ENCODE measurements at regions not wholly inside any gene's neighbourhood (a gene's known extent, or its start where the extent isn't known, plus 50 kb on each side); places are given as distances from the start of the nearest gene placed in this dataset.
A peak's percentile ranks its signal among the peaks of the same experiment; 100 is the strongest.

- ChIA-PET CTCF (no interaction called here), SMC1A (ENCODE audit: uncharacterized antibody, unreplicated experiment) (no interaction called here), RAD21 (ENCODE audit: unreplicated experiment) (no interaction called here), POLR2A (no interaction called here)
- Histone ChIP-seq H3K4me1 (ENCODE audit: control insufficient read depth, insufficient read depth, low read length) (no peaks in the 10 kb centered on the region), H3K4me2 (ENCODE audit: control insufficient read depth, insufficient read depth) (no peak overlapping the region), H3K9ac (ENCODE audit: control insufficient read depth, insufficient read depth, low read length) (no peak overlapping the region), H3K36me3 (ENCODE audit: control insufficient read depth in 2 of 2, insufficient read depth in 2 of 2, low read length in 1 of 2) (no peaks in the 10 kb centered on the region), H4K20me1 (ENCODE audit: control insufficient read depth, insufficient read depth) (no peaks in the 10 kb centered on the region), H3K79me2 (ENCODE audit: control insufficient read depth, insufficient read depth, low read length) (no peaks in the 10 kb centered on the region), H3K9me3 (replicated peaks; ENCODE audit: control insufficient read depth, insufficient read depth, low read length) (no peaks in the 10 kb centered on the region), H3K27ac (ENCODE audit: control insufficient read depth, insufficient read depth) (no peak overlapping the region), H2AFZ (ENCODE audit: control insufficient read depth, low read depth, low read length) (no peak overlapping the region), H3K4me3 (no peak overlapping the region), H3K27me3 (replicated peaks in 1 of 2; ENCODE audit: control insufficient read depth in 2 of 2, insufficient read depth in 2 of 2, low read length in 1 of 2) (peaks cover 0 to 1% of the 10 kb centered on the region in 2 experiments; a peak in 1 of 4 replicates)
- TF ChIP-seq POLR2AphosphoS5 (IDR thresholded peaks at IDR 0.05; ENCODE audit: low read length): no peak
- intact Hi-C loops (cut with micrococcal nuclease; ENCODE audit: unreplicated experiment): no loop called here
- BruUV-seq (replicated peaks): no TSS peak
- FAIRE-seq (no peak), ATAC-seq (no peak), DNase-seq (ENCODE audit: low read depth, low spot score) (no peak)
- WGBS (ENCODE audit: insufficient coverage, insufficient replicate concordance, low lambda C conversion rate, missing lambda C conversion rate): 28% methylated on average over 3 of the region's 3 CpGs
- in situ Hi-C loops (cut with MboI): no loop called here
Measured at GRCh38 chr2:56107502-56108220, 76.1 kb upstream of the CCDC85A start.

GRCh38 chr2:56108806-56109205, 75.0 kb upstream of the CCDC85A start:
- Histone ChIP-seq H3K36me3 (ENCODE audit: control insufficient read depth in 2 of 2, insufficient read depth in 2 of 2, low read length in 1 of 2) (no peaks in the 10 kb centered on the region), H3K4me3 (no peak overlapping the region), H3K9me3 (replicated peaks; ENCODE audit: control insufficient read depth, insufficient read depth, low read length) (no peaks in the 10 kb centered on the region), H3K4me1 (ENCODE audit: control insufficient read depth, insufficient read depth, low read length) (no peaks in the 10 kb centered on the region), H3K79me2 (ENCODE audit: control insufficient read depth, insufficient read depth, low read length) (no peaks in the 10 kb centered on the region), H3K9ac (ENCODE audit: control insufficient read depth, insufficient read depth, low read length) (no peak overlapping the region), H3K27me3 (replicated peaks in 1 of 2; ENCODE audit: control insufficient read depth in 2 of 2, insufficient read depth in 2 of 2, low read length in 1 of 2) (peaks cover 0 to under 1% of the 10 kb centered on the region in 2 experiments; a peak in 1 of 4 replicates), H3K27ac (ENCODE audit: control insufficient read depth, insufficient read depth) (no peak overlapping the region), H2AFZ (ENCODE audit: control insufficient read depth, low read depth, low read length) (no peak overlapping the region), H4K20me1 (ENCODE audit: control insufficient read depth, insufficient read depth) (no peaks in the 10 kb centered on the region), H3K4me2 (ENCODE audit: control insufficient read depth, insufficient read depth) (no peak overlapping the region)
- DNase-seq (ENCODE audit: low read depth, low spot score) (no peak), FAIRE-seq (no peak), ATAC-seq (0 out of 3 replicates have a peak, but pooled peaks have one; percentile 21)
- intact Hi-C loops (cut with micrococcal nuclease; ENCODE audit: unreplicated experiment): no loop called here
- CTCF ChIA-PET: no interaction called here
- BruUV-seq (replicated peaks): no TSS peak
- RAD21 ChIA-PET (ENCODE audit: unreplicated experiment): no interaction called here
- POLR2A ChIA-PET: no interaction called here
- in situ Hi-C loops (cut with MboI): no loop called here
- WGBS (ENCODE audit: insufficient coverage, insufficient replicate concordance, low lambda C conversion rate, missing lambda C conversion rate): 32% methylated on average over 2 of the region's 2 CpGs
- SMC1A ChIA-PET (ENCODE audit: uncharacterized antibody, unreplicated experiment): no interaction called here
- TF ChIP-seq CHD4 (IDR thresholded peaks at IDR 0.05): no peak
- no peak for TF ChIP-seq PRDM15 (CRISPR knock-in tag; IDR thresholded peaks at IDR 0.05)
- no peak for TF ChIP-seq KDM1A (IDR thresholded peaks at IDR 0.05; ENCODE audit: borderline replicate concordance)
- no peak for TF ChIP-seq CREB1 (IDR thresholded peaks at IDR 0.05; ENCODE audit: low read depth)
- no peak for TF ChIP-seq NFYB (IDR thresholded peaks at IDR 0.05; ENCODE audit: insufficient read depth, low read depth, low read length)
- TF ChIP-seq NFIC (IDR thresholded peaks at IDR 0.05; ENCODE audit: low read depth, low read length): no peak

All from GM12878 (cell line).